ENCODE measurements at regions not wholly inside any gene's neighbourhood (a gene's known extent, or its start where the extent isn't known, plus 50 kb on each side); places are given as distances from the start of the nearest gene placed in this dataset.
"Not testable (repeated sequence)": the region's sequence is repeated elsewhere in the genome, so short reads cannot be mapped to it uniquely, and the experiment has no call there.

DNA sequence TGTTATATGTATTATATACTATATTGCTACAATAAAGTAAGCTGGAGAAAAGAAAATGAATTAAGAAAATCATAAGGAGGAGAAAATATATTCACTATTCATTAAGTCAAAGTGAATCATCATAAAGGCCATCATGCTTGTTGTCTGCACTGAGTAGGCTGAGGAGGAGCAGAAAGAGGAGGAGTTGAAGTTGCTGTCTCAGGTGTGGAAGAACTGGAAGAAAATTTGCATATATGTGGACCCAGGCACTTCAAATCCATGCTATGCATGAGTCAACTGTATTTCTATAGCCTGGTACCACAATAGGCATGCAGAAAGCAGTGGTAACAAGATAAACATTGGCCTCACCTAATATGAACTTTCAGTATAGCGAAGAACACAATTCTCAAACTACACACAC is 135.9 kb upstream of the SGCG start:
- in situ Hi-C loops (cut with HindIII; ENCODE audit: low pct_unique_long_range_greater_than_20kb, low sequenced_read_pairs) = no loop called here
- ATAC-seq (no peak), DNase-seq (ENCODE audit: low read depth, low spot score) (no peak)
- TF ChIP-seq, protein P1, sequence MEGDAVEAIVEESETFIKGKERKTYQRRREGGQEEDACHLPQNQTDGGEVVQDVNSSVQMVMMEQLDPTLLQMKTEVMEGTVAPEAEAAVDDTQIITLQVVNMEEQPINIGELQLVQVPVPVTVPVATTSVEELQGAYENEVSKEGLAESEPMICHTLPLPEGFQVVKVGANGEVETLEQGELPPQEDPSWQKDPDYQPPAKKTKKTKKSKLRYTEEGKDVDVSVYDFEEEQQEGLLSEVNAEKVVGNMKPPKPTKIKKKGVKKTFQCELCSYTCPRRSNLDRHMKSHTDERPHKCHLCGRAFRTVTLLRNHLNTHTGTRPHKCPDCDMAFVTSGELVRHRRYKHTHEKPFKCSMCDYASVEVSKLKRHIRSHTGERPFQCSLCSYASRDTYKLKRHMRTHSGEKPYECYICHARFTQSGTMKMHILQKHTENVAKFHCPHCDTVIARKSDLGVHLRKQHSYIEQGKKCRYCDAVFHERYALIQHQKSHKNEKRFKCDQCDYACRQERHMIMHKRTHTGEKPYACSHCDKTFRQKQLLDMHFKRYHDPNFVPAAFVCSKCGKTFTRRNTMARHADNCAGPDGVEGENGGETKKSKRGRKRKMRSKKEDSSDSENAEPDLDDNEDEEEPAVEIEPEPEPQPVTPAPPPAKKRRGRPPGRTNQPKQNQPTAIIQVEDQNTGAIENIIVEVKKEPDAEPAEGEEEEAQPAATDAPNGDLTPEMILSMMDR (IDR thresholded peaks at IDR 0.05) = no peak
- TF ChIP-seq, protein P2, sequence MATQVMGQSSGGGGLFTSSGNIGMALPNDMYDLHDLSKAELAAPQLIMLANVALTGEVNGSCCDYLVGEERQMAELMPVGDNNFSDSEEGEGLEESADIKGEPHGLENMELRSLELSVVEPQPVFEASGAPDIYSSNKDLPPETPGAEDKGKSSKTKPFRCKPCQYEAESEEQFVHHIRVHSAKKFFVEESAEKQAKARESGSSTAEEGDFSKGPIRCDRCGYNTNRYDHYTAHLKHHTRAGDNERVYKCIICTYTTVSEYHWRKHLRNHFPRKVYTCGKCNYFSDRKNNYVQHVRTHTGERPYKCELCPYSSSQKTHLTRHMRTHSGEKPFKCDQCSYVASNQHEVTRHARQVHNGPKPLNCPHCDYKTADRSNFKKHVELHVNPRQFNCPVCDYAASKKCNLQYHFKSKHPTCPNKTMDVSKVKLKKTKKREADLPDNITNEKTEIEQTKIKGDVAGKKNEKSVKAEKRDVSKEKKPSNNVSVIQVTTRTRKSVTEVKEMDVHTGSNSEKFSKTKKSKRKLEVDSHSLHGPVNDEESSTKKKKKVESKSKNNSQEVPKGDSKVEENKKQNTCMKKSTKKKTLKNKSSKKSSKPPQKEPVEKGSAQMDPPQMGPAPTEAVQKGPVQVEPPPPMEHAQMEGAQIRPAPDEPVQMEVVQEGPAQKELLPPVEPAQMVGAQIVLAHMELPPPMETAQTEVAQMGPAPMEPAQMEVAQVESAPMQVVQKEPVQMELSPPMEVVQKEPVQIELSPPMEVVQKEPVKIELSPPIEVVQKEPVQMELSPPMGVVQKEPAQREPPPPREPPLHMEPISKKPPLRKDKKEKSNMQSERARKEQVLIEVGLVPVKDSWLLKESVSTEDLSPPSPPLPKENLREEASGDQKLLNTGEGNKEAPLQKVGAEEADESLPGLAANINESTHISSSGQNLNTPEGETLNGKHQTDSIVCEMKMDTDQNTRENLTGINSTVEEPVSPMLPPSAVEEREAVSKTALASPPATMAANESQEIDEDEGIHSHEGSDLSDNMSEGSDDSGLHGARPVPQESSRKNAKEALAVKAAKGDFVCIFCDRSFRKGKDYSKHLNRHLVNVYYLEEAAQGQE (IDR thresholded peaks at IDR 0.05; ENCODE audit: insufficient read depth in 1 of 2, low read depth in 2 of 2, low read length in 1 of 2) = no peak
- TF ChIP-seq POLR2AphosphoS5 (IDR thresholded peaks at IDR 0.05; ENCODE audit: low read depth, low read length) = no peak
- no peak for TF ChIP-seq TCF7L2 (IDR thresholded peaks at IDR 0.05; ENCODE audit: low read depth, low read length)
- TF ChIP-seq SIN3A (IDR thresholded peaks at IDR 0.05; ENCODE audit: borderline replicate concordance, insufficient read depth, low read depth, low read length) = no peak
- CTCF ChIA-PET = no interaction called here
- Histone ChIP-seq H3K9me3 (ENCODE audit: control insufficient read depth, insufficient read depth, low read depth, low read length) (no peaks in the 10 kb centered on the region), H3K4me3 (ENCODE audit: low read depth in 2 of 2, low read length in 2 of 2) (no peak overlapping the region), H3K36me3 (ENCODE audit: control insufficient read depth, insufficient read depth, low read length) (no peaks in the 10 kb centered on the region), H3K27ac (ENCODE audit: low read length) (no peak overlapping the region), H3K4me1 (ENCODE audit: control insufficient read depth, insufficient read depth, low read length) (no peaks in the 10 kb centered on the region), H3K27me3 (ENCODE audit: control insufficient read depth, insufficient read depth, low read length) (no peaks in the 10 kb centered on the region)
- no TSS peak for BruUV-seq (replicated peaks)
- POLR2A ChIA-PET = no interaction called here
- intact Hi-C loops (cut with micrococcal nuclease; ENCODE audit: unreplicated experiment) = no loop called here

DNA sequence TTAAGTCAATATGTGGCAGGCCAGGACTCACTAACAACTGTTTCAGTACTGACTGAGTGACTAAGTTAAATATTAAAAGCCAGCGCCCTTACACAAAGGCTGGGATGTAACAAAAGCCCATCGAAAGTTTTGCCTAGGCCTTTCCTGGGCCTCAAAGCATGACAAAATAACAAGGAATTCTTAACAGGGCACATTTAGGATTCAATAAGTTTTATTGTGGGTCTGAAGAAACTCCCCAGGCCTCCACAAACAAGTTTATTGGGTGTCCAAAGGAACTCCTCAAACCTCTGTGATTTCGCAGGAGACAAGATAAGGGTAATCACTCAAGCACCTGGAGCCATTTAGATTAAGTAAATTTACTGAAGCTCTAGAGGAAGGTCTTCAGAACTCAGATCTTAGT is 130.7 kb upstream of the SGCG start:
- Histone ChIP-seq H3K4me3 (ENCODE audit: low read depth in 2 of 2, low read length in 2 of 2) (no peak overlapping the region), H3K4me1 (ENCODE audit: control insufficient read depth, insufficient read depth, low read length) (no peaks in the 10 kb centered on the region), H3K27ac (ENCODE audit: low read length) (no peak overlapping the region), H3K27me3 (ENCODE audit: control insufficient read depth, insufficient read depth, low read length) (no peaks in the 10 kb centered on the region), H3K36me3 (ENCODE audit: control insufficient read depth, insufficient read depth, low read length) (no peaks in the 10 kb centered on the region), H3K9me3 (ENCODE audit: control insufficient read depth, insufficient read depth, low read depth, low read length) (no peaks in the 10 kb centered on the region)
- BruUV-seq (replicated peaks) = no TSS peak
- in situ Hi-C loops (cut with HindIII; ENCODE audit: low pct_unique_long_range_greater_than_20kb, low sequenced_read_pairs) = no loop called here
- intact Hi-C loops (cut with micrococcal nuclease; ENCODE audit: unreplicated experiment) = no loop called here
- TF ChIP-seq, protein P1 (IDR thresholded peaks at IDR 0.05) = no peak
- TF ChIP-seq TCF7L2 (IDR thresholded peaks at IDR 0.05; ENCODE audit: low read depth, low read length) = no peak
- no peak for TF ChIP-seq POLR2AphosphoS5 (IDR thresholded peaks at IDR 0.05; ENCODE audit: low read depth, low read length)
- TF ChIP-seq, protein P2 (IDR thresholded peaks at IDR 0.05; ENCODE audit: insufficient read depth in 1 of 2, low read depth in 2 of 2, low read length in 1 of 2) = no peak
- TF ChIP-seq SIN3A (IDR thresholded peaks at IDR 0.05; ENCODE audit: borderline replicate concordance, insufficient read depth, low read depth, low read length) = no peak
- ATAC-seq = no peak
- DNase-seq (ENCODE audit: low read depth, low spot score) = no peak
- POLR2A ChIA-PET = no interaction called here
- CTCF ChIA-PET = no interaction called here

DNA sequence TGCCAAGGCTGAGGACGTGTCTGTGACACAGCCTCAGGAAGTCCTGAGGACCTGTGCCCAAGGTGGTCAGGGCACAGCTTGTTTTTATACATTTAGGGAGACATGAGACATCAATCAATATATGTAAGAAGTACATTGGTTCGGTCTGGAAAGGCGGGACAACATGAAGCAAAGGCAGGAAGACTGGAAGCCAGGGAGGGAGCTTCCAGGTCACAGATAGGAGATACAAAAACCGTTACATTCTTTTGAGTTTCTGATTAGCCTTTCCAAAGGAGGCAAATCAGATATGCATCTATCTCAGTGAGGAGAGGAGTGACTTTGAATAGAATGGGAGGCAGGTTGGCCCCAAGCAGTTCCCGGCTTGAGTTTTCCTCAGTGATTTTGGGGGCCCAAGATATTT is 127.1 kb upstream of the SGCG start:
- H3K4me3 ChIP-seq (ENCODE audit: low read depth in 2 of 2, low read length in 2 of 2); H3K27ac ChIP-seq (ENCODE audit: low read length); H3K36me3 ChIP-seq (ENCODE audit: control insufficient read depth, insufficient read depth, low read length); ATAC-seq; CTCF ChIA-PET; POLR2A ChIA-PET; BruUV-seq (replicated peaks); DNase-seq (ENCODE audit: low read depth, low spot score); in situ Hi-C loops (cut with HindIII; ENCODE audit: low pct_unique_long_range_greater_than_20kb, low sequenced_read_pairs); H3K9me3 ChIP-seq (ENCODE audit: control insufficient read depth, insufficient read depth, low read depth, low read length); H3K27me3 ChIP-seq (ENCODE audit: control insufficient read depth, insufficient read depth, low read length); intact Hi-C loops (cut with micrococcal nuclease; ENCODE audit: unreplicated experiment); H3K4me1 ChIP-seq (ENCODE audit: control insufficient read depth, insufficient read depth, low read length): not testable (repeated sequence)
